ENCODE measurements at regions not wholly inside any gene's neighbourhood (a gene's known extent, or its start where the extent isn't known, plus 50 kb on each side); places are given as distances from the start of the nearest gene placed in this dataset.
A peak's percentile ranks its signal among the peaks of the same experiment; 100 is the strongest.

GRCh38 chr20:48098099-48098498 lies 312.8 kb upstream of the SULF2 start:
- Mint-ChIP-seq H3K27me3 (ENCODE audit: unreplicated experiment) (peaks cover 44% of the 10 kb centered on the region), H3K36me3 (ENCODE audit: insufficient read depth, unreplicated experiment) (no peaks in the 10 kb centered on the region), H3K4me3 (ENCODE audit: low read depth, unreplicated experiment) (no peak overlapping the region), H3K9me3 (ENCODE audit: low read depth, unreplicated experiment) (no peaks in the 10 kb centered on the region), H3K4me1 (ENCODE audit: low read depth, unreplicated experiment) (peaks cover 14% of the 10 kb centered on the region), H3K27ac (ENCODE audit: unreplicated experiment) (no peak overlapping the region)
- CTCF ChIA-PET: interaction anchor here (0.6 to 0.8 kb wide), 2 partner anchors 105 to 522 kb away, joined by 3 read pairs; no protein-coding TSS in a partner anchor
- no TSS peak for BruUV-seq (replicated peaks)
- intact Hi-C loops (cut with micrococcal nuclease; ENCODE audit: unreplicated experiment): no loop called here
- DNase-seq: peak; percentile 20
- TF ChIP-seq, protein P1, sequence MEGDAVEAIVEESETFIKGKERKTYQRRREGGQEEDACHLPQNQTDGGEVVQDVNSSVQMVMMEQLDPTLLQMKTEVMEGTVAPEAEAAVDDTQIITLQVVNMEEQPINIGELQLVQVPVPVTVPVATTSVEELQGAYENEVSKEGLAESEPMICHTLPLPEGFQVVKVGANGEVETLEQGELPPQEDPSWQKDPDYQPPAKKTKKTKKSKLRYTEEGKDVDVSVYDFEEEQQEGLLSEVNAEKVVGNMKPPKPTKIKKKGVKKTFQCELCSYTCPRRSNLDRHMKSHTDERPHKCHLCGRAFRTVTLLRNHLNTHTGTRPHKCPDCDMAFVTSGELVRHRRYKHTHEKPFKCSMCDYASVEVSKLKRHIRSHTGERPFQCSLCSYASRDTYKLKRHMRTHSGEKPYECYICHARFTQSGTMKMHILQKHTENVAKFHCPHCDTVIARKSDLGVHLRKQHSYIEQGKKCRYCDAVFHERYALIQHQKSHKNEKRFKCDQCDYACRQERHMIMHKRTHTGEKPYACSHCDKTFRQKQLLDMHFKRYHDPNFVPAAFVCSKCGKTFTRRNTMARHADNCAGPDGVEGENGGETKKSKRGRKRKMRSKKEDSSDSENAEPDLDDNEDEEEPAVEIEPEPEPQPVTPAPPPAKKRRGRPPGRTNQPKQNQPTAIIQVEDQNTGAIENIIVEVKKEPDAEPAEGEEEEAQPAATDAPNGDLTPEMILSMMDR (IDR thresholded peaks at IDR 0.05; ENCODE audit: unreplicated experiment): no peak

- Mint-ChIP-seq H3K4me1 (ENCODE audit: low read depth, unreplicated experiment) (peaks cover 14% of the 10 kb centered on the region), H3K27me3 (ENCODE audit: unreplicated experiment) (peaks cover 49% of the 10 kb centered on the region), H3K9me3 (ENCODE audit: low read depth, unreplicated experiment) (no peaks in the 10 kb centered on the region), H3K27ac (ENCODE audit: unreplicated experiment) (no peak overlapping the region), H3K4me3 (ENCODE audit: low read depth, unreplicated experiment) (no peak overlapping the region), H3K36me3 (ENCODE audit: insufficient read depth, unreplicated experiment) (no peaks in the 10 kb centered on the region)
- TF ChIP-seq, protein P1 (IDR thresholded peaks at IDR 0.05; ENCODE audit: unreplicated experiment): no peak
- no peak for DNase-seq
- no TSS peak for BruUV-seq (replicated peaks)
- CTCF ChIA-PET: interaction anchor here (0.8 kb wide), 1 partner anchor 523 kb away, joined by 3 read pairs; no protein-coding TSS in a partner anchor
- intact Hi-C loops (cut with micrococcal nuclease; ENCODE audit: unreplicated experiment): no loop called here
Observed at GRCh38 chr20:48096957-48097890, 311.9 kb upstream of the SULF2 start.

GRCh38 chr20:48096212-48096875 lies 311.1 kb upstream of the SULF2 start:
- no TSS peak for BruUV-seq (replicated peaks)
- no peak for DNase-seq
- Mint-ChIP-seq H3K36me3 (ENCODE audit: insufficient read depth, unreplicated experiment) (no peaks in the 10 kb centered on the region), H3K9me3 (ENCODE audit: low read depth, unreplicated experiment) (no peaks in the 10 kb centered on the region), H3K4me3 (ENCODE audit: low read depth, unreplicated experiment) (no peak overlapping the region), H3K27ac (ENCODE audit: unreplicated experiment) (no peak overlapping the region), H3K4me1 (ENCODE audit: low read depth, unreplicated experiment) (peaks cover 14% of the 10 kb centered on the region), H3K27me3 (ENCODE audit: unreplicated experiment) (peaks cover 49% of the 10 kb centered on the region)
- CTCF ChIA-PET: no interaction called here
- TF ChIP-seq, protein P1 (IDR thresholded peaks at IDR 0.05; ENCODE audit: unreplicated experiment): no peak
- intact Hi-C loops (cut with micrococcal nuclease; ENCODE audit: unreplicated experiment): no loop called here

DNA sequence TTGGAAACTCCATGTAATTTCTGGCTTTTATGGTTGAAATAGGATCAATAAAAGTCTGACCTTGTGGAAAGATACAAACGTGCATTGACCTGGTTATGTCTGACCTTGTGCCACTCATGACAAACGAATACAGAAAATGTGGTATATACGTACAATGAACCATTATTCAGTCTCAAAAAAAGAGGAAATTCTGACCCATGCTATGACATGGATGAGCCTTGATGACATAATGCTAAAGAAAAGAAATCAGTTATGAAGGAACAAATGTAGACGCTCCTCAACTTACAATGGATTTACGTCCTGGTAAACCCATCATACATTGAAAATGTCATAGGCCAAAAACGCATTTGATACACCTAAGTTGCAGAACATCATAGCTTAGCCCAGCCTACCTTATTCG lies 309.7 kb upstream of the SULF2 start:
- H3K9me3 Mint-ChIP-seq (ENCODE audit: low read depth, unreplicated experiment): no peaks in the 10 kb centered on the region
- DNase-seq: no peak
- H3K36me3 Mint-ChIP-seq (ENCODE audit: insufficient read depth, unreplicated experiment): no peaks in the 10 kb centered on the region
- BruUV-seq (replicated peaks): no TSS peak
- CTCF ChIA-PET: no interaction called here
- H3K4me3 Mint-ChIP-seq (ENCODE audit: low read depth, unreplicated experiment): no peak overlapping the region
- TF ChIP-seq, protein P1 (IDR thresholded peaks at IDR 0.05; ENCODE audit: unreplicated experiment): no peak
- peaks cover 47% of the 10 kb centered on the region for H3K27me3 Mint-ChIP-seq (ENCODE audit: unreplicated experiment)
- intact Hi-C loops (cut with micrococcal nuclease; ENCODE audit: unreplicated experiment): no loop called here
- H3K27ac Mint-ChIP-seq (ENCODE audit: unreplicated experiment): no peak overlapping the region
- peaks cover 9% of the 10 kb centered on the region for H3K4me1 Mint-ChIP-seq (ENCODE audit: low read depth, unreplicated experiment)
